ENCODE measurements at regions not wholly inside any gene's neighbourhood (a gene's known extent, or its start where the extent isn't known, plus 50 kb on each side); places are given as distances from the start of the nearest gene placed in this dataset.

DNA sequence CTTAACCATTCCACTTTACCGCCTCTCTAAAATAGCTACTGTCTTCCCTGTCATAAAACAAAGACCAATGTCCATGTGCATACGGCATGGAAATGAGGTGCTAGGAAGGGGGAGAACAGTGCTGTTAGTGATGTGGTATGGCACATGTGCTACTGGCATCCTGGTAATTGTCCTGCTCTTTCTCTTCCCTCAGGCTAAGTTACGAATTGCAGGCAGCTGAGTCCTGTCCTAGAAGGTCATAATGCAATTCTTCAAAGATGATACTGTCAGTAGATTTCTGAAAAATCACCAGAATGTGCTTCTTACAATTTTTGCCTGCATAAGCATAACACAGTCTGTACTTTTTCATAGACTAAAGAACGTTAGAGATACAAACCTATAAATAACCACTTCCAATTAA lies 216.8 kb downstream of the RSL24D1 start:
- DNase-seq (ENCODE audit: low read depth), result no peak
- no peak overlapping the region for H3K4me3 ChIP-seq (ENCODE audit: low read depth, low read length)
- TF ChIP-seq, protein P1, sequence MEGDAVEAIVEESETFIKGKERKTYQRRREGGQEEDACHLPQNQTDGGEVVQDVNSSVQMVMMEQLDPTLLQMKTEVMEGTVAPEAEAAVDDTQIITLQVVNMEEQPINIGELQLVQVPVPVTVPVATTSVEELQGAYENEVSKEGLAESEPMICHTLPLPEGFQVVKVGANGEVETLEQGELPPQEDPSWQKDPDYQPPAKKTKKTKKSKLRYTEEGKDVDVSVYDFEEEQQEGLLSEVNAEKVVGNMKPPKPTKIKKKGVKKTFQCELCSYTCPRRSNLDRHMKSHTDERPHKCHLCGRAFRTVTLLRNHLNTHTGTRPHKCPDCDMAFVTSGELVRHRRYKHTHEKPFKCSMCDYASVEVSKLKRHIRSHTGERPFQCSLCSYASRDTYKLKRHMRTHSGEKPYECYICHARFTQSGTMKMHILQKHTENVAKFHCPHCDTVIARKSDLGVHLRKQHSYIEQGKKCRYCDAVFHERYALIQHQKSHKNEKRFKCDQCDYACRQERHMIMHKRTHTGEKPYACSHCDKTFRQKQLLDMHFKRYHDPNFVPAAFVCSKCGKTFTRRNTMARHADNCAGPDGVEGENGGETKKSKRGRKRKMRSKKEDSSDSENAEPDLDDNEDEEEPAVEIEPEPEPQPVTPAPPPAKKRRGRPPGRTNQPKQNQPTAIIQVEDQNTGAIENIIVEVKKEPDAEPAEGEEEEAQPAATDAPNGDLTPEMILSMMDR (IDR thresholded peaks at IDR 0.05; ENCODE audit: insufficient read depth, low read depth, low read length, missing control alignments), result no peak

DNA sequence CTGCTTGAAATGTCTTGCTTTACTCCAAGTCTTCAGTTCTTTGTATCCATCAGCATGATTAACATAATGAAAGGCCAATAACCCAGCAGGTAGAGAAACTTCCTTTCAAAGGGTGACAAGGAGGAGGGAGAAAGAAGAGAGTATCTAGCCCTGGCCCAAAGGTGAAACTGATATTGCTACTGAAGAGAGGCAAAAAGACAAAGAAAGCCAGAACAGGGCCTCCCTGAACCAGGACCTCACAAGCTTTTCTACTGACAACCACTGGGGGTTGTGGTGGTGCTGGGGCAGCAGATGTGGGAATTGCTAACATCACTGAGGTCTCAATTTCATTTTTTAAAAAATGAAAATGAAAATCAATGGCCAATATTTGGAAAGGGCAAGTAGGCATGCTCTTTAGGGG lies 234.1 kb downstream of the RSL24D1 start:
- H3K4me3 ChIP-seq (ENCODE audit: low read depth, low read length), result no peak overlapping the region
- DNase-seq (ENCODE audit: low read depth), result peak; percentile 4
- TF ChIP-seq, protein P1 (IDR thresholded peaks at IDR 0.05; ENCODE audit: insufficient read depth, low read depth, low read length, missing control alignments), result no peak

GRCh38 chr15:54960266-54960665 lies 236.5 kb downstream of the RSL24D1 start:
- TF ChIP-seq, protein P1 (IDR thresholded peaks at IDR 0.05; ENCODE audit: insufficient read depth, low read depth, low read length, missing control alignments), result no peak
- no peak for DNase-seq (ENCODE audit: low read depth)
- H3K4me3 ChIP-seq (ENCODE audit: low read depth, low read length), result no peak overlapping the region

DNA sequence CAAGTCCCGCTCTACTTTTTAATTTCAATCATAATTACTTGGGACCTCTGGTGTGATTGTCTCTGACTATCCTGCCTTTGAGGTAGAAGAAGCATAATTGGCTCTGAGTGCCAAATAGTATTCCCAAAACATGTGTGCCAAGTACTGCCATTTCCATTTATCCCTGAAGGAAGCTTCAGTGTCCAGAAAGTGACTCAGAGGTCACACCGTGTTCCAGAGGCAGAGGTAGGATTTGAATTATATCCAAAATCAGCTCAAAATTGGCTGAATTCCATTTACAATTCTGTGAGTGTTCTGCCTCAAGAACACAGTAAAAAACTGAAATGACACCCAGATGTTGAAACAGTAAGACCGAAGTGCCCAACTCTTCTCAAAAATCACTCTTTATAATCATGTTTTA lies 255.3 kb downstream of the RSL24D1 start:
- H3K4me3 ChIP-seq (ENCODE audit: low read depth, low read length), result no peak overlapping the region
- no peak for DNase-seq (ENCODE audit: low read depth)
- TF ChIP-seq, protein P1 (IDR thresholded peaks at IDR 0.05; ENCODE audit: insufficient read depth, low read depth, low read length, missing control alignments), result no peak

- TF ChIP-seq, protein P1 (IDR thresholded peaks at IDR 0.05; ENCODE audit: insufficient read depth, low read depth, low read length, missing control alignments), result no peak
- no peak for DNase-seq (ENCODE audit: low read depth)
- no peak overlapping the region for H3K4me3 ChIP-seq (ENCODE audit: low read depth, low read length)
Measured at GRCh38 chr15:54917312-54917711, 279.4 kb downstream of the RSL24D1 start.

- DNase-seq (ENCODE audit: low read depth), result no peak
- TF ChIP-seq, protein P1 (IDR thresholded peaks at IDR 0.05; ENCODE audit: insufficient read depth, low read depth, low read length, missing control alignments), result no peak
- H3K4me3 ChIP-seq (ENCODE audit: low read depth, low read length), result no peak overlapping the region
Measured at GRCh38 chr15:54915380-54915779, 281.4 kb downstream of the RSL24D1 start.

DNA sequence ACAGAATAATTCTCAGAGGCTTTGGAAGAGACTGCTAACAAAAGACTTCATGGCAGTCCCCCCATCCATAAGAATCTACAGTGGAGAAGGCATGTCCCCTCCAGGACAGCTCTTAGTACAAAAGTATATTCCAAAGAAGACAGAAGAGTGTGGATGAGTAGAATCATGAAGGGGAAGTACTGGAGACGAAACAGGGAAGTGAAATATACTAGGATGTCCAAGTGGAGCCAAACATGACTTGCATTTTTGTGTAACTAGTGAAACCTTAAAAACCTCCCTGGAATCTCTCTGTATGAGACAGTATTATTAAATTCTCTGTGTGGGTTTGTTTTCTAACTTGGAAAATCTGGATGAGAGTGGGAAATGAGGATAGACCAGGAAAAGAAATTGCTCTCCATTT lies 312.4 kb downstream of the RSL24D1 start:
- no peak for DNase-seq (ENCODE audit: low read depth)
- no peak overlapping the region for H3K4me3 ChIP-seq (ENCODE audit: low read depth, low read length)
- TF ChIP-seq, protein P1 (IDR thresholded peaks at IDR 0.05; ENCODE audit: insufficient read depth, low read depth, low read length, missing control alignments), result no peak

Measured in GM12865 (cell line).